GM12878 (cell line): ENCODE measurements at regions not wholly inside any gene's neighbourhood (a gene's known extent, or its start where the extent isn't known, plus 50 kb on each side); places are given as distances from the start of the nearest gene placed in this dataset.

Experiments
- ATAC-seq: fragments of 200-7000 bp; cut with Tn5 transposase; 3 replicates; pipeline ENCODE4 v1.9.1; 2020; ENCODE audit warnings: mild to moderate bottlenecking, moderate library complexity
- BruUV-seq: library from RNA; stranded (reverse); fragments of 400-500 nt; replicated peaks from 2 replicates; lab custom pipeline; 2021; lab: Mats Ljungman, UMichigan
- CTCF ChIA-PET: fragments of 300-600 bp; sonication (Branson Sonifier 250); formaldehyde crosslinking; extraction: SDS; loops from one replicate; lab custom pipeline; 2021; ENCODE audit warnings: inconsistent platforms; lab: Yijun Ruan, JAX
- POLR2A ChIA-PET: fragments of 350-600 bp; formaldehyde crosslinking; extraction: SDS; loops from one replicate; lab custom pipeline; 2021; ENCODE audit warnings: inconsistent platforms; lab: Charles Lee
- RAD21 ChIA-PET: fragments of 300-600 bp; sonication (Branson Sonifier 250); formaldehyde crosslinking; loops from one replicate; lab custom pipeline; 2023; ENCODE audit warnings: antibody characterized with exemption; ENCODE audit not compliant: unreplicated experiment; lab: Charles Lee
- SMC1A ChIA-PET: fragments of 300-600 bp; sonication (Branson Sonifier 250); formaldehyde crosslinking; loops from one replicate; lab custom pipeline; 2023; ENCODE audit not compliant: unreplicated experiment, uncharacterized antibody; lab: Charles Lee
- DNase-seq: peaks from one replicate; pipeline ENCODE4 v3.0.0-alpha.2; 2011; ENCODE audit warnings: low read depth, low spot score
- FAIRE-seq: peaks from 3 replicates; lab custom pipeline; 2011; peaks lifted over from hg19 to GRCh38; lab: Jason Lieb, UNC
- H2AFZ ChIP-seq: 2 replicates; pipeline ENCODE4 v1.6.0; 2011; ENCODE audit warnings: low read depth, low read length, control low read depth; ENCODE audit not compliant: control insufficient read depth
- H3K27ac ChIP-seq: 2 replicates; pipeline ENCODE4 v1.5.1; 2011; ENCODE audit warnings: control low read depth; ENCODE audit not compliant: control insufficient read depth, insufficient read depth
- H3K27me3 ChIP-seq, 2 experiments: replicated peaks in 1 of 2; 2 replicates each; pipeline versions ENCODE4 v1.6.0 to v1.6.1; 2011; ENCODE audit warnings: low read length in 1 of 2; ENCODE audit not compliant: control insufficient read depth in 2 of 2, insufficient read depth in 2 of 2
- H3K36me3 ChIP-seq, 2 experiments: 2 replicates each; pipeline ENCODE4 v1.5.1; 2011; ENCODE audit warnings: low read length in 1 of 2; ENCODE audit not compliant: control insufficient read depth in 2 of 2, insufficient read depth in 2 of 2
- H3K4me1 ChIP-seq: 2 replicates; pipeline ENCODE4 v1.6.1; 2011; ENCODE audit warnings: mild to moderate bottlenecking, low read length, moderate library complexity, mixed read lengths; ENCODE audit not compliant: control insufficient read depth, insufficient read depth
- H3K4me2 ChIP-seq: 2 replicates; pipeline ENCODE4 v1.6.0; 2011; ENCODE audit warnings: control low read depth; ENCODE audit not compliant: control insufficient read depth, insufficient read depth
- H3K4me3 ChIP-seq: fragments of 200-600 bp; sonication (generic); 2 replicates; pipeline ENCODE4 v1.5.1; 2016
- H3K79me2 ChIP-seq: 2 replicates; pipeline ENCODE4 v1.6.0; 2011; ENCODE audit warnings: low read length; ENCODE audit not compliant: control insufficient read depth, insufficient read depth
- H3K9ac ChIP-seq: 2 replicates; pipeline ENCODE4 v1.8.0; 2011; ENCODE audit warnings: low read length, control low read depth, mixed read lengths; ENCODE audit not compliant: control insufficient read depth, insufficient read depth
- H3K9me3 ChIP-seq: replicated peaks from 3 replicates; pipeline ENCODE4 v1.5.1; 2011; ENCODE audit warnings: mild to moderate bottlenecking, low read length; ENCODE audit not compliant: control insufficient read depth, insufficient read depth
- H4K20me1 ChIP-seq: 2 replicates; pipeline ENCODE4 v1.6.0; 2011; ENCODE audit not compliant: control insufficient read depth, insufficient read depth
- ASH2L ChIP-seq: fragments of 300-600, 200-600 bp; sonication (generic); IDR thresholded peaks from 2 replicates; pipeline ENCODE4 v1.6.1; 2017; ENCODE audit warnings: low read depth, mild to moderate bottlenecking, borderline replicate concordance
- CEBPB ChIP-seq, 2 experiments: fragments of 150-350 bp in 1 of 2; IDR thresholded peaks; 2 replicates each; pipeline ENCODE4 v1.6.1; 2012 to 2014; ENCODE audit warnings: low read depth in 2 of 2, low read length in 2 of 2, borderline replicate concordance in 1 of 2, inconsistent platforms in 1 of 2
- ETV6 ChIP-seq, 2 experiments: fragments of 450-650 bp in 1 of 2; IDR thresholded peaks in 1 of 2; conservative IDR thresholded peaks in 1 of 2; 2 replicates each; pipeline ENCODE4 v1.6.1; 2014; ENCODE audit warnings: antibody characterized with exemption in 1 of 2, borderline replicate concordance in 1 of 2, low read depth in 1 of 2, mild to moderate bottlenecking in 1 of 2, moderate library complexity in 1 of 2
- HCFC1 ChIP-seq: fragments of 150-350 bp; IDR thresholded peaks from 2 replicates; pipeline ENCODE4 v1.6.1; 2014; ENCODE audit warnings: low read length
- MEF2A ChIP-seq: IDR thresholded peaks from 2 replicates; pipeline ENCODE4 v1.6.1; 2011; ENCODE audit warnings: low read depth, mild to moderate bottlenecking, low read length, moderate library complexity; ENCODE audit not compliant: insufficient read depth
- NBN ChIP-seq: fragments of 450-650 bp; IDR thresholded peaks from 2 replicates; pipeline ENCODE4 v1.6.1; 2016
- NFYB ChIP-seq: IDR thresholded peaks from 2 replicates; pipeline ENCODE4 v1.6.1; 2011; ENCODE audit warnings: low read depth, mild to moderate bottlenecking, low read length, improper control_type of control experiment, moderate library complexity; ENCODE audit not compliant: insufficient read depth
- NRF1 ChIP-seq: conservative IDR thresholded peaks from 2 replicates; pipeline ENCODE4 v1.6.1; 2011; ENCODE audit warnings: mild to moderate bottlenecking, low read depth, low read length, improper control_type of control experiment
- PAX8 ChIP-seq: fragments of 450-650 bp; IDR thresholded peaks from 2 replicates; pipeline ENCODE4 v1.6.1; 2017; ENCODE audit warnings: mild to moderate bottlenecking, moderate library complexity
- SMAD5 ChIP-seq: IDR thresholded peaks from 2 replicates; pipeline ENCODE4 v1.6.1; 2016; ENCODE audit warnings: antibody characterized with exemption, low read depth
- SPI1 ChIP-seq: IDR thresholded peaks from 2 replicates; pipeline ENCODE4 v1.6.1; 2011; ENCODE audit warnings: low read depth, mild to moderate bottlenecking, low read length, moderate library complexity, borderline replicate concordance; ENCODE audit not compliant: insufficient read depth
- TBL1XR1 ChIP-seq: IDR thresholded peaks from 2 replicates; pipeline ENCODE4 v1.6.1; 2012; ENCODE audit warnings: low read depth, low read length, improper control_type of control experiment
- ZNF24 ChIP-seq: fragments of 450-650 bp; IDR thresholded peaks from 2 replicates; pipeline ENCODE4 v1.6.1; 2017; ENCODE audit warnings: antibody characterized with exemption, mild to moderate bottlenecking
- WGBS: methylation state at CpG from one replicate; pipeline ENCODE4 v1.1.6; 2016; ENCODE audit warnings: low lambda C conversion rate; ENCODE audit not compliant: insufficient replicate concordance, insufficient coverage; ENCODE audit errors: missing lambda C conversion rate; 5-methylcytosine and 5-hydroxymethylcytosine counted together
- in situ Hi-C: fragments of 300-500 bp; cut with MboI; formaldehyde crosslinking; loops from 9 replicates; pipeline ENCODE4 v1.14.3; 2018; ENCODE audit warnings: mixed read lengths
- intact Hi-C: fragments of 100-400 bp; cut with micrococcal nuclease; formaldehyde crosslinking; loops from one replicate; pipeline ENCODE4 v1.14.2; 2022; ENCODE audit not compliant: unreplicated experiment
- TF ChIP-seq, protein P1 (sequence below): fragments of 450-650 bp; conservative IDR thresholded peaks from 2 replicates; pipeline ENCODE4 v1.6.1; 2017; ENCODE audit warnings: mild to moderate bottlenecking, moderate library complexity

DNA sequence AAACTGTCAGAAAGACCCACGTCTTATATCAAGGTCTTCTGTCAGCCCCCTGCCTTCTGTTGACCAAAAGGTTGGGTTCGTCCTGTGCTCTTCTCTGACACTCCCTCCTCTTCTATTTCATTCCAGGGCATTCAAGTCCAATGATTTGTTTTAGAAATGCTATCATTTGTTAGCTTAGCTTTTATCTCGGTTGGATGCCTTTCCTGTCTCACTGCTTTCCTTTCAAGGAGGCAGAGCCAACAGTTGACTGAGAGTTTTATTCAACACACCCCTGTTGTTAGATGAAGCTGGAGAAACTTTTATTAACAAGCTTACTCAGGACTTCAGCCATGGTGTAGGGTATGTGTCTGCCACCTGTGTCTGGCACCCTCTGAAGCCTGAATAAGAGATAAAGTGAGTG lies 112.0 kb upstream of the SLC7A14 start:
- POLR2A ChIA-PET, result no interaction called here

More for the DNA sequence above, 112.0 kb upstream of the SLC7A14 start:
- Histone ChIP-seq H3K27me3 (peaks cover 1 to 2% of the 10 kb centered on the region in 2 experiments; a peak in 1 of 4 replicates), H3K36me3 (no peaks in the 10 kb centered on the region), H3K79me2 (no peaks in the 10 kb centered on the region), H3K9me3 (no peaks in the 10 kb centered on the region), H3K9ac (no peak overlapping the region), H3K27ac (no peak overlapping the region), H3K4me2 (no peak overlapping the region), H3K4me3 (no peak overlapping the region), H3K4me1 (no peaks in the 10 kb centered on the region), H2AFZ (no peak overlapping the region), H4K20me1 (no peaks in the 10 kb centered on the region)
- no peak for TF ChIP-seq MEF2A
- TF ChIP-seq, protein P1, sequence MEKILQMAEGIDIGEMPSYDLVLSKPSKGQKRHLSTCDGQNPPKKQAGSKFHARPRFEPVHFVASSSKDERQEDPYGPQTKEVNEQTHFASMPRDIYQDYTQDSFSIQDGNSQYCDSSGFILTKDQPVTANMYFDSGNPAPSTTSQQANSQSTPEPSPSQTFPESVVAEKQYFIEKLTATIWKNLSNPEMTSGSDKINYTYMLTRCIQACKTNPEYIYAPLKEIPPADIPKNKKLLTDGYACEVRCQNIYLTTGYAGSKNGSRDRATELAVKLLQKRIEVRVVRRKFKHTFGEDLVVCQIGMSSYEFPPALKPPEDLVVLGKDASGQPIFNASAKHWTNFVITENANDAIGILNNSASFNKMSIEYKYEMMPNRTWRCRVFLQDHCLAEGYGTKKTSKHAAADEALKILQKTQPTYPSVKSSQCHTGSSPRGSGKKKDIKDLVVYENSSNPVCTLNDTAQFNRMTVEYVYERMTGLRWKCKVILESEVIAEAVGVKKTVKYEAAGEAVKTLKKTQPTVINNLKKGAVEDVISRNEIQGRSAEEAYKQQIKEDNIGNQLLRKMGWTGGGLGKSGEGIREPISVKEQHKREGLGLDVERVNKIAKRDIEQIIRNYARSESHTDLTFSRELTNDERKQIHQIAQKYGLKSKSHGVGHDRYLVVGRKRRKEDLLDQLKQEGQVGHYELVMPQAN, result no peak
- no peak for TF ChIP-seq ASH2L
- no peak for TF ChIP-seq TBL1XR1
- no peak for TF ChIP-seq NBN
- no peak for TF ChIP-seq NFYB
- no peak for TF ChIP-seq ZNF24
- TF ChIP-seq CEBPB (IDR thresholded peaks at IDR 0.05; ENCODE audit: borderline replicate concordance in 1 of 2, low read depth in 2 of 2, low read length in 2 of 2), result no peak
- TF ChIP-seq ETV6 (conservative IDR thresholded peaks at IDR 0.05 in 1 of 2, IDR thresholded peaks at IDR 0.05 in 1 of 2; ENCODE audit: borderline replicate concordance in 1 of 2, low read depth in 1 of 2), result no peak
- TF ChIP-seq SPI1, result no peak
- TF ChIP-seq HCFC1, result no peak
- no peak for TF ChIP-seq SMAD5
- TF ChIP-seq NRF1, result no peak
- TF ChIP-seq PAX8, result no peak
- CTCF ChIA-PET, result interaction anchor here (0.7 kb wide), 1 partner anchor 12 kb away, joined by 3 read pairs; no protein-coding TSS in a partner anchor
- intact Hi-C loops, result no loop called here
- BruUV-seq, result no TSS peak
- ATAC-seq, result no peak
- WGBS, result 0% methylated on average over 3 of the region's 3 CpGs
- in situ Hi-C loops, result no loop called here
- no peak for FAIRE-seq
- SMC1A ChIA-PET, result interaction anchor here (0.7 kb wide), 1 partner anchor 15 kb away, joined by 3 read pairs; no protein-coding TSS in a partner anchor
- no peak for DNase-seq
- RAD21 ChIA-PET, result no interaction called here
